ENCODE measurements at regions not wholly inside any gene's neighbourhood (a gene's known extent, or its start where the extent isn't known, plus 50 kb on each side); places are given as distances from the start of the nearest gene placed in this dataset.
A peak's percentile ranks its signal among the peaks of the same experiment; 100 is the strongest.

DNA sequence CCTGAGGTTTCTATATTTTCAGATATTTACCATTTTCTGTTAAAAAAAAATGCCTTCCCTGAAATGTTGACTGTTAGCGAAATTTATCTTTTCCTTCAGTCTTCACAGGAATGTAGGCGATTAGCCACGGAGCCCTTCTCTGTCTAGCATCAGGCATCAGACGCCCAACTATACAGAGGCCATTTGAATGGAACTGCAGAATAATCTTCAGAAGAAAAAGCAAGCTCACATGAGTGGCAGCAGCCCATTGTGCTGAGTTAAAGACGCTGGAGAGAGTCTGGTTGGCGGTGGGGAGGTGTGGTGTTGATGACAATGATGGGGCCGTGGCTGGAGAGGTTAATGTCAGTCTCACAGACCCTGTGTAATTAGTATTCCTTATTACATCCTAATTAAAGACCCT, 196.8 kb upstream of the LEF1 start:
- ChIA-PET CTCF (interaction anchor here (1.0 kb wide), 1 partner anchor 36 kb away, joined by 3 read pairs; no protein-coding TSS in a partner anchor), POLR2A (no interaction called here)
- ATAC-seq, result no peak
- H3K27me3 Mint-ChIP-seq, result peaks cover 6% of the 10 kb centered on the region
- no peaks in the 10 kb centered on the region for H3K9me3 Mint-ChIP-seq (ENCODE audit: low read depth)
- no peaks in the 10 kb centered on the region for H3K36me3 Mint-ChIP-seq (ENCODE audit: low read depth)
- no peak overlapping the region for H3K27ac Mint-ChIP-seq
- intact Hi-C loops (cut with DNase I, micrococcal nuclease), result no loop called here
- no peak for DNase-seq
- no peak overlapping the region for H3K4me3 Mint-ChIP-seq
- peaks cover 37% of the 10 kb centered on the region for H3K4me1 Mint-ChIP-seq

DNA sequence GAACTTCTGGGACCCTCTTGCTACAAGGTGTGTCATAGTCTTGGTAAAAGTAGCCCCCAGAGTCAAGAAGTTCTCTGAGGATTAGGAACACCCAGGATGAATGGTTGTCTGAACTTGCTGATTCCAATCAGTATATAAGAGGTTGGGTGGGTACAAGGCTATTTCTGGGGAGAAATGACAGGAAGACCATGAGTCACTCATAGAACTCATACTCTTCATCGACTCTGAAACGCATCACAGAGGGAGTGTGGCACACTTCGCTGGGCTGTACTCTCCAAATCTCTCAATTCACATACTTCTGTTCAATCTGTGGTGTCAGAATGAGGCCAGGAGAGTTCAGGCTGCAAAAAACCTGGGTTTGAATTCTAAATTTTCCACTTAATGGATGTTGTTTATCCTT, 193.2 kb upstream of the LEF1 start:
- Mint-ChIP-seq H3K36me3 (ENCODE audit: low read depth) (no peaks in the 10 kb centered on the region), H3K27ac (peak overlapping the region; percentile 22), H3K27me3 (no peaks in the 10 kb centered on the region), H3K4me1 (peaks cover 53% of the 10 kb centered on the region), H3K4me3 (no peak overlapping the region), H3K9me3 (ENCODE audit: low read depth) (no peaks in the 10 kb centered on the region)
- DNase-seq (peak; percentile 35), ATAC-seq (peak; percentile 62)
- intact Hi-C loops (cut with DNase I, micrococcal nuclease), result no loop called here
- POLR2A ChIA-PET, result no interaction called here
- CTCF ChIA-PET, result interaction anchor here (0.9 to 1.7 kb wide), 2 partner anchors 17 to 211 kb away, joined by 3 to 4 read pairs; no protein-coding TSS in a partner anchor

DNA sequence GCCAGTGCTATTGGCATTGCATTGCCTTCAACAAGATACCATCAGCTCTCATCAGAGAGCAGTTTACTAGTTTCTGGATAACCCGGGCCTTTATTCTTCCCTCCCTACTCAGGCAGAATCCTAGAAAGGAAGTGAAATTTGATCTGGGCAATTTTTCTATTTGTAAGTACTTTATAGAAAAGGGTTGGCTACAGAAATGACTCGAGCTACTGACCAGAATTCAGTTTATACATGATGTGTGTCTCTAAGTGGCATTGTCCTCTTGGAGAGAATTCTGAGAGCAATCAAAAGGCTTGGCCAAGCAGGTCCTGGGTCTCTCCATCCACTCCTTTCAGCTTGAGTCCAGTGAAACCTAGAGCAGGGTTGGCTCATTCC, 192.7 kb upstream of the LEF1 start:
- DNase-seq, result no peak
- Mint-ChIP-seq H3K27me3 (no peaks in the 10 kb centered on the region), H3K9me3 (ENCODE audit: low read depth) (no peaks in the 10 kb centered on the region), H3K36me3 (ENCODE audit: low read depth) (no peaks in the 10 kb centered on the region), H3K4me3 (no peak overlapping the region), H3K27ac (no peak overlapping the region), H3K4me1 (peaks cover 57% of the 10 kb centered on the region)
- CTCF ChIA-PET, result interaction anchor here (0.7 to 1.7 kb wide), 3 partner anchors 18 to 231 kb away, joined by 3 to 4 read pairs (median 3); no protein-coding TSS in a partner anchor
- ATAC-seq, result no peak
- intact Hi-C loops (cut with DNase I, micrococcal nuclease), result no loop called here
- POLR2A ChIA-PET, result no interaction called here

DNA sequence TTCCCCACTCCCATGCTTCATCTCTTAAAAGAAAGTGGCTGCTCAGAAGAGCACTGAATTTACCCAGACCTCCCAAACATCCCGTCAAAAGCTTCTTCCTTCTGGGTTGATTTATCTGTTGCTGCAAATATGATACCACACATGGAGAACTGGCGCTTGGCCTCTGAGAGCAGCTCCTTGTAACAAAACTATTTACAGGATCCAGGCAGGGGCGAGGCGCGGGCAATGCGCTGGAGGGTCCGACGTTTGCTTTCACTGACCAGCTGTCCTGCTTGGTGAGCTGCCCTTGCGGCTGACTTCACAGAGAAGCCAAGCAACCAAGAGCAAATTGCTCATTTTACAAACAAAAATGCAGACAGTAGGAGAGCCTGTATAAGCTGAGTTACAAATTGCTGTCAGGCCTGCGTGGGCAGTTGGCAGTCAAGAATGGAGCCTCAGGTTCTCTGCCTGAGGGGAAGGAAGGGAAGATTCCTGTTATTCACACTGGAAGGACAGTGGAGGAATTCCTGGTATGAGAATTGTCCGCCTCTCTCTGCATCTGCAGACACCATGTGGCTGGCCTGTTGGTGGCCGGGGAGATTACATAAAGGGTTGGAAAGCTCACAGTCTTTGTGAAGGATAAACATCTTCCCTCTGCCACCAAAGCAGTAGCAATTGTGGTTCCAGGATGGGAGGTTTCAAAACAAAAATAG, 192.2 kb upstream of the LEF1 start:
- H3K27ac Mint-ChIP-seq, result peak overlapping the region; percentile 0
- no peaks in the 10 kb centered on the region for H3K36me3 Mint-ChIP-seq (ENCODE audit: low read depth)
- H3K4me3 Mint-ChIP-seq, result no peak overlapping the region
- POLR2A ChIA-PET, result interaction anchor here (0.7 kb wide), 1 partner anchor 8 kb away, joined by 3 read pairs; no protein-coding TSS in a partner anchor
- intact Hi-C loops (cut with DNase I, micrococcal nuclease), result no loop called here
- DNase-seq (no peak), ATAC-seq (no peak)
- H3K27me3 Mint-ChIP-seq, result no peaks in the 10 kb centered on the region
- H3K9me3 Mint-ChIP-seq (ENCODE audit: low read depth), result no peaks in the 10 kb centered on the region
- H3K4me1 Mint-ChIP-seq, result peaks cover 63% of the 10 kb centered on the region
- CTCF ChIA-PET, result interaction anchor here (0.7 to 1.7 kb wide), 6 partner anchors 9 to 231 kb away, joined by 3 to 4 read pairs (median 4); no protein-coding TSS in a partner anchor

DNA sequence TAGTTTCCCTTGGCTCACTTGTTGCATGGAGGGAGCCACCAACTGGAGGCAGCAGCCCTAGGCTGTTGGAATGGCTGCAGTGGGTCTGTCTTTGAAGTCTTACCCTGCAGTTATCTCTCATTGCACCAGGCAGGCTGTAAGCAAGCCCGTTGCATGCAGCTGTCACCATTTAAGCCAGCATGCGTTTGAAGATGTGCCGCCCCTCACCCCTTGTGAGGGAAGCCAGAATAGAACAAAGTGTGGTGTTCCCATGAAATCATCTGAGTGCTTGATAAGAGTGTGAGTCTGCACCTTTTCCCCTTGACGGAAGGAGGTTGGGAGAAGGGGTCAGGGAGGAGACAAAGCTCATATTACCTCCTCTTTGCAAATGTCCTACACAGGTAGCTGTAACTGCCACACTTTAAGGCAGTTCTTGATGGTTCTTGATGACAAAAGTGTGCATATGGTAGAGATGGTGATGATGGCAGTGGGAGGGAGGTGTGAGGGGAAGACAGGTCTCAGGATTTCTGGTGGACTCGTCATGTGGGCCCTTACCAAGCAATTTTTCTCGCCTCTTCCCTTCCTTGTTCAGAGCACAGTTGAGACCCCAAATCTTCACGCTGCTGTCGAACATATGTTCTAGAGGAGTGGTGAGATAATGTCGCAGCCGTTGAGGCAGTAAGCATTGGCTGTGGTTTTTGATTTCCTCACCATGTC, 191.4 kb upstream of the LEF1 start:
- Mint-ChIP-seq H3K4me3 (no peak overlapping the region), H3K4me1 (peaks cover 70% of the 10 kb centered on the region), H3K36me3 (ENCODE audit: low read depth) (no peaks in the 10 kb centered on the region), H3K27ac (peak overlapping the region; percentile 7), H3K27me3 (no peaks in the 10 kb centered on the region), H3K9me3 (ENCODE audit: low read depth) (no peaks in the 10 kb centered on the region)
- CTCF ChIA-PET, result interaction anchor here (0.7 to 1.7 kb wide), 6 partner anchors 10 to 120 kb away, joined by 3 to 5 read pairs (median 4); no protein-coding TSS in a partner anchor
- ATAC-seq (peak; percentile 6), DNase-seq (peak; percentile 18)
- POLR2A ChIA-PET, result interaction anchor here (0.6 to 0.7 kb wide), 2 partner anchors 9 to 197 kb away, joined by 3 read pairs; no protein-coding TSS in a partner anchor
- intact Hi-C loops (cut with DNase I, micrococcal nuclease), result loop anchor here (2.0 to 5.0 kb wide), 5 partner anchors 67 to 328 kb away; partner anchors contain the start of gene LEF1 (in 1 of the 2)

DNA sequence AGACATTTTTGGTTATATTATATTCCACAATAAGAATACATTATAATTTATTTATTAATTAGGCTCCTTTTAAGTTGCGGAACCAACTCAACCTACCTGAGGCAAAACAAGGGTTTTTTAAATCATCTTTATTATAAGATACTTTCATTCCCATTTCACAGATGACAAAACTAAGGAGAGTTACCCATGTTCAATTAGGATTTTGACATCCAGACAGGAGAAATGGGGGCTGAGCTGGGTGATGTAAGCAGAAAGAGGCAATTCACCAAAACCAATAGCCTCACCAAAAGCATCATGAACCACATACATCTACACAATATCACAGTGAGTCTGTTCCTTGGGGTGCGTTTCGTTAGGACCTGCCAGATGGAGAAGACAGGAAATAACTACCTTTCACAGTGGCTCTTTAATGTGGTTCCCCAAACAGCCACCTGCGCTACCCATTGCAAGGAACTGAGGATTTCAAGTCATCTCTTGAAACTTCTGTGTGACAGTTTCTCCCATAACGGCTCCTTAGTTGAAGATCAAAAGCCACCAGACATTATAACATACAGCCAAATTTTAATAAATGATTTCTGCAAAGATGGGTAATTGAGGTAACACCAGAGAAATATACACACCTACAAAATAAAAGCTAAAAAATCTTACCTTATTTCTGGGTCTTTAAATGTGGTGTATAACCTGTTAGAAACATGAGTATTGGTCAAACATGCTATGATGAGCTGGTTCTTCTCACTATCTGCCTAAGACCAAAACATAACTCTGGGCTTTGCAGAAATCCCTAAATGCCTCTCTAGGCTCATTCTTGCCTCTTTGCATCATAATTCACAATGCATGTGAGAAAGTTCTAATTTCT, 190.6 kb upstream of the LEF1 start:
- CTCF ChIA-PET, result interaction anchor here (0.7 to 1.2 kb wide), 3 partner anchors 11 to 16 kb away, joined by 3 to 5 read pairs (median 4); no protein-coding TSS in a partner anchor
- POLR2A ChIA-PET, result interaction anchor here (0.6 kb wide), 1 partner anchor 196 kb away, joined by 3 read pairs; no protein-coding TSS in a partner anchor
- Mint-ChIP-seq H3K4me1 (peaks cover 78% of the 10 kb centered on the region), H3K27ac (peak overlapping the region; percentile 7), H3K36me3 (ENCODE audit: low read depth) (no peaks in the 10 kb centered on the region), H3K9me3 (ENCODE audit: low read depth) (no peaks in the 10 kb centered on the region), H3K4me3 (no peak overlapping the region), H3K27me3 (no peaks in the 10 kb centered on the region)
- DNase-seq (peak; percentile 70), ATAC-seq (peak; percentile 71)
- intact Hi-C loops (cut with DNase I, micrococcal nuclease), result loop anchor here (2.0 to 5.0 kb wide), 5 partner anchors 67 to 327 kb away; partner anchors contain the start of gene LEF1 (in 1 of the 2)

DNA sequence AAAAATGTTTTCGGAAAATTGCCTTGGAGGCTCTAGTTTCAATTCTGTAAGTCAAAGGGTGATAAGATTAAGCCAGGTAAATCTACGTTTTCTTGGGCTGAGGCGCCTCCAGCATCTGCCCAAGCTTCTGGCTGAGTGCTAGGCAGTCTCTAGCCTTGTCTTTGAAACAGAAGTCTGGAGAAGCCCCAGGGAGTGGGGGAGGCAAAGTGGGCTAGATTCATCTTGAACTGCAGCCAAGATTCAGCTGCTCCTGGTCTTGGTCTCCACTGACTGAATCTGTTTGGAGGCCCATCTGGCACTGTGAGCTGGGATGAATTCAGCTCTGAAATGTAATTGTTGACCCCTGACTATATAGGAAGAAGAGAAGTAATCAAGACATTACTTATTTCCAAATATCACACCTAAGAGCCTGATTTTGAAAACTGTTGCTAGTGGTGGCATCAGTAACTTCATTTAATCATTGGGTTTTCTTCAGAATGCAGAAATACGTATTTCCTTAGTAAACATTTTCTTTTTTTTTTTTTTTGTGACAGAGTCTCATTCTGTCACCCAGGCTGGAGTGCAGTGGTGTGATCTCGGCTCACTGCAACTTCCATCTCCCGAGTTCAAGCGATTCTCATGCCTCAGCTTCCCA, 187.3 kb upstream of the LEF1 start:
- DNase-seq (peak; percentile 20), ATAC-seq (peak; percentile 40)
- ChIA-PET POLR2A (interaction anchor here (0.7 to 0.8 kb wide), 2 partner anchors 12 to 36 kb away, joined by 3 read pairs; no protein-coding TSS in a partner anchor), CTCF (interaction anchor here (0.6 to 1.9 kb wide), 7 partner anchors 10 to 337 kb away, joined by 3 to 7 read pairs (median 4); no protein-coding TSS in a partner anchor)
- Mint-ChIP-seq H3K4me1 (peaks cover 60% of the 10 kb centered on the region), H3K9me3 (ENCODE audit: low read depth) (no peaks in the 10 kb centered on the region), H3K27me3 (no peaks in the 10 kb centered on the region), H3K27ac (peak overlapping the region; percentile 74), H3K36me3 (ENCODE audit: low read depth) (no peaks in the 10 kb centered on the region), H3K4me3 (no peak overlapping the region)
- intact Hi-C loops (cut with DNase I, micrococcal nuclease), result loop anchor here (5.0 kb wide), 3 partner anchors 71 to 324 kb away; no protein-coding TSS in a partner anchor

DNA sequence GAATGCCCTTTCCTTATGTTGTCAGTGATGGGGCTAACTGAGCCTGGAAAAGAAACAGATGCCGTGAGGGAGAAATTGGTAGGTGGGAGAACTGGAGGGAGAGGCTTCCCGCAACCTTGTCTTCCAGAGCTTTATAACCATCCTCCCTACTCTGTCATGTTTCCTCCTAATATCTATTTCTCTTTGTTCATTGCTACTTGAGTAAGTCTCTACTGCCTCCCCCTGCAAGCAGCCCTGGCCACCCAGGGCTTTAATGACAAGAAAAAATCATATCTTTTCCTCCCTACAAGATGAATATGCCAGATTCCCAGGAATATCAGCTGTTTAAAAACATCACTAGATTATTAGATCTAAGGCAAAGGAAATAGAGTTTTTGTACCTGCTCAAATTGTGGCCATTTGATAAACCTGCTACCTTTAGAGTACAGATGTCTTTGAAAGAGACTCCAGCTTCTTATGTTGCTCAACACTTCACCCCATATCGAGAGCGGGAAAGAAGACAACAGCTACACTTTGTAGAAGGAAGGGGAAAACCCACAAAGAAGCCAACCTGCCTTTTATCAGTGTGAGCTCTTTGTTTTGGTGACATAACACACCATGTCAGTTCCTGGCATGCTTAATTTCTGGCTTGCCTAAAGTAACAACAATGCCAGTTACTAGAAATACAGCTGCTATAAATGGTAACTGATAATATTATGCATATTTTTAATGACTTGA, 186.6 kb upstream of the LEF1 start:
- Mint-ChIP-seq H3K27ac (peak overlapping the region; percentile 79), H3K9me3 (ENCODE audit: low read depth) (no peaks in the 10 kb centered on the region), H3K4me3 (peak overlapping the region; percentile 10), H3K27me3 (no peaks in the 10 kb centered on the region), H3K36me3 (ENCODE audit: low read depth) (no peaks in the 10 kb centered on the region), H3K4me1 (peaks cover 53% of the 10 kb centered on the region)
- DNase-seq (peak; percentile 42), ATAC-seq (peak; percentile 82)
- CTCF ChIA-PET, result interaction anchor here (0.6 to 1.9 kb wide), 7 partner anchors 10 to 336 kb away, joined by 3 to 7 read pairs (median 3); no protein-coding TSS in a partner anchor
- POLR2A ChIA-PET, result interaction anchor here (0.7 to 0.8 kb wide), 2 partner anchors 12 to 37 kb away, joined by 3 read pairs; no protein-coding TSS in a partner anchor
- intact Hi-C loops (cut with DNase I, micrococcal nuclease), result loop anchor here (5.0 kb wide), 3 partner anchors 72 to 323 kb away; no protein-coding TSS in a partner anchor

DNA sequence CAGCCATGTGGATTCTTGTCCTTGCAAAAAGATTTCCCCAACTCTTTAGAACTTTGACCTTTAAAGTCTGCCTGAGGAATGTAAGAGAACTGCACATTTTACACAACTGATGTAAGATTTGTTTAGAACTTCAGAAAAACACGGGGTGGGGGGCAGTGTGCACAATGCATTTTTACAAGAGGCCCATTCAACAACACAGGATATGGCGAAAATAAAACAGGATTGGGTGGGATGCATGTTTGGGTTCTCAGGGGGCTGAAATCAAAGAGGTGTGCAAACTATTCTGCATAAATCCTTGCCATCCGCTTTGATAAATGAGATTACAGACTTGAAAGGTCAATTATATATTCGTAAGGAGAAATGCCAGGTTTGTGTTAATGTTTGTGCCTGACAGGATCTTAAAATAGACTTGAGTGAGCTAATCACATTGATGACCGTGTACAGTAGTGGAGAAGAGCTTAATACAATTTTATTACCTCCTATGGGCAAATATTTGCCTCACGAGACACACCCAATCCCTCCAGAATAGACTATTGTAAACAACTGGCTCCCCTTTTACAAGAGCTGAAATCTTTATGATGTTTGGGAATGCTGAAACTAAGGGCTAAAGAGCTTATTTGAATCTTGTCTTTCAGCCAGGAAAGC, 184.1 kb upstream of the LEF1 start:
- ChIA-PET POLR2A (no interaction called here), CTCF (interaction anchor here (1.2 kb wide), 1 partner anchor 334 kb away, joined by 4 read pairs; no protein-coding TSS in a partner anchor)
- H3K27me3 Mint-ChIP-seq, result no peaks in the 10 kb centered on the region
- intact Hi-C loops (cut with DNase I, micrococcal nuclease), result no loop called here
- ATAC-seq (no peak), DNase-seq (no peak)
- H3K9me3 Mint-ChIP-seq (ENCODE audit: low read depth), result no peaks in the 10 kb centered on the region
- no peak overlapping the region for H3K27ac Mint-ChIP-seq
- H3K36me3 Mint-ChIP-seq (ENCODE audit: low read depth), result no peaks in the 10 kb centered on the region
- H3K4me1 Mint-ChIP-seq, result peaks cover 36% of the 10 kb centered on the region
- H3K4me3 Mint-ChIP-seq, result no peak overlapping the region

Data from activated CD4-positive, alpha-beta T cell treated with anti-CD3 and anti-CD28 coated beads for 36 hours (primary cell).